Glutamatergic neuron (in vitro differentiated cells): ENCODE measurements at regions not wholly inside any gene's neighbourhood (a gene's known extent, or its start where the extent isn't known, plus 50 kb on each side); places are given as distances from the start of the nearest gene placed in this dataset.

ENCODE experiments used
- DNase-seq: peaks from one replicate; pipeline ENCODE4 v3.0.0; 2022
- H3K27ac Mint-ChIP-seq: one replicate; pipeline ENCODE4 v1.8.0; 2020; ENCODE audit warnings: mild to moderate bottlenecking, mixed read lengths, inconsistent platforms; ENCODE audit not compliant: unreplicated experiment
- H3K27me3 Mint-ChIP-seq: one replicate; pipeline ENCODE4 v1.8.0; 2020; ENCODE audit warnings: mild to moderate bottlenecking, moderate library complexity, mixed read lengths, inconsistent platforms; ENCODE audit not compliant: unreplicated experiment
- H3K36me3 Mint-ChIP-seq: one replicate; pipeline ENCODE4 v1.8.0; 2020; ENCODE audit warnings: mild to moderate bottlenecking, mixed read lengths, inconsistent platforms; ENCODE audit not compliant: unreplicated experiment
- H3K4me1 Mint-ChIP-seq: one replicate; pipeline ENCODE4 v1.8.0; 2020; ENCODE audit warnings: mild to moderate bottlenecking, low read depth, mixed read lengths, inconsistent platforms; ENCODE audit not compliant: unreplicated experiment
- H3K4me3 Mint-ChIP-seq: one replicate; pipeline ENCODE4 v1.8.0; 2020; ENCODE audit warnings: mild to moderate bottlenecking, mixed read lengths, inconsistent platforms; ENCODE audit not compliant: unreplicated experiment
- H3K9me3 Mint-ChIP-seq: one replicate; pipeline ENCODE4 v1.8.0; 2020; ENCODE audit warnings: mild to moderate bottlenecking, moderate library complexity, mixed read lengths, inconsistent platforms; ENCODE audit not compliant: unreplicated experiment
- TF ChIP-seq, protein P1 (sequence below): fragments of 200-600 bp; sonication (generic); IDR thresholded peaks from one replicate; pipeline ENCODE4 v1.5.0; 2021; ENCODE audit not compliant: partially characterized antibody, unreplicated experiment

DNA sequence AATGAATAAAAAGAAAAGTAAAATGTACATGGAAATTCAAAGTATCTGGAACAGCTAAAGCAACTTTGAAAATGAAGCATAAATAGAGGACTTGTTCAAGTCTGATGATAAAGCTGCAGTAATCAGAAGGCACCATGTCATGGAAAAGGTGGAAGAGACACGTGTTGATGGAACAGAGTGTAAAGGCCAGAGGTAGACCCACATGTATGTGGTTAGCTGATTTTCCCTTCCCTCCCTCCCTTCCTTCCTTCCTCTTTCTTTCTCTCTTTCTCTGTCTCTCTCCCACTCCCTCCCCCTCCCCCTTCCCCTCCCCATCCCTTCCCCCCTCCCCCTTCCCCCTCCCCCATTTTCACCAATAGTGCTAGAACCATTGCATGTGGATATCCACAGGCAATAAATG, 58.7 kb upstream of the FCN1 start:
- Mint-ChIP-seq H3K36me3 (no peaks in the 10 kb centered on the region), H3K9me3 (peaks cover 2% of the 10 kb centered on the region), H3K27ac (no peak overlapping the region), H3K27me3 (peaks cover 7% of the 10 kb centered on the region), H3K4me3 (no peak overlapping the region), H3K4me1 (peaks cover 2% of the 10 kb centered on the region)
- TF ChIP-seq, protein P1, sequence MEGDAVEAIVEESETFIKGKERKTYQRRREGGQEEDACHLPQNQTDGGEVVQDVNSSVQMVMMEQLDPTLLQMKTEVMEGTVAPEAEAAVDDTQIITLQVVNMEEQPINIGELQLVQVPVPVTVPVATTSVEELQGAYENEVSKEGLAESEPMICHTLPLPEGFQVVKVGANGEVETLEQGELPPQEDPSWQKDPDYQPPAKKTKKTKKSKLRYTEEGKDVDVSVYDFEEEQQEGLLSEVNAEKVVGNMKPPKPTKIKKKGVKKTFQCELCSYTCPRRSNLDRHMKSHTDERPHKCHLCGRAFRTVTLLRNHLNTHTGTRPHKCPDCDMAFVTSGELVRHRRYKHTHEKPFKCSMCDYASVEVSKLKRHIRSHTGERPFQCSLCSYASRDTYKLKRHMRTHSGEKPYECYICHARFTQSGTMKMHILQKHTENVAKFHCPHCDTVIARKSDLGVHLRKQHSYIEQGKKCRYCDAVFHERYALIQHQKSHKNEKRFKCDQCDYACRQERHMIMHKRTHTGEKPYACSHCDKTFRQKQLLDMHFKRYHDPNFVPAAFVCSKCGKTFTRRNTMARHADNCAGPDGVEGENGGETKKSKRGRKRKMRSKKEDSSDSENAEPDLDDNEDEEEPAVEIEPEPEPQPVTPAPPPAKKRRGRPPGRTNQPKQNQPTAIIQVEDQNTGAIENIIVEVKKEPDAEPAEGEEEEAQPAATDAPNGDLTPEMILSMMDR, result no peak
- no peak for DNase-seq

DNA sequence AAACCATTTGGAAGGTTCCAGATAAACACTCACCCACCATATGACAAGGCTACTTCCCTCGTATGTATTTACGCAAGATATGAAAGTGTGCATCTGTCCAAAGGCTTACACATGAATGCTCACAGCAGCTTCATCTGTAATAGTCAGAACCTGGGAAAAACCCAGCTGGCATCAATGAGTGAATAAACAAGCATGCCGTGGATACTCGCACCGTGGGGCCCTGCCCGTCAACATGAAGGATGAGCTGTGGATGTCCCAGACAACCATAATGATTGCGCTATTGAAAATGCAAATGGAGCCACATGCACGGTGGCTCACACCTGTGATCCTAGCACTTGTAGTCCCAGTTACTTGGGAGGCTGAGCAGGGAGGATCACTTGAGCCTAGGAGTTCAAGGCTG, 60.6 kb upstream of the FCN1 start:
- H3K36me3 Mint-ChIP-seq, result no peaks in the 10 kb centered on the region
- H3K4me3 Mint-ChIP-seq, result no peak overlapping the region
- no peak for DNase-seq
- H3K27me3 Mint-ChIP-seq, result peaks cover 9% of the 10 kb centered on the region
- H3K4me1 Mint-ChIP-seq, result peaks cover 2% of the 10 kb centered on the region
- H3K9me3 Mint-ChIP-seq, result peaks cover 2% of the 10 kb centered on the region
- TF ChIP-seq, protein P1, result no peak
- no peak overlapping the region for H3K27ac Mint-ChIP-seq

DNA sequence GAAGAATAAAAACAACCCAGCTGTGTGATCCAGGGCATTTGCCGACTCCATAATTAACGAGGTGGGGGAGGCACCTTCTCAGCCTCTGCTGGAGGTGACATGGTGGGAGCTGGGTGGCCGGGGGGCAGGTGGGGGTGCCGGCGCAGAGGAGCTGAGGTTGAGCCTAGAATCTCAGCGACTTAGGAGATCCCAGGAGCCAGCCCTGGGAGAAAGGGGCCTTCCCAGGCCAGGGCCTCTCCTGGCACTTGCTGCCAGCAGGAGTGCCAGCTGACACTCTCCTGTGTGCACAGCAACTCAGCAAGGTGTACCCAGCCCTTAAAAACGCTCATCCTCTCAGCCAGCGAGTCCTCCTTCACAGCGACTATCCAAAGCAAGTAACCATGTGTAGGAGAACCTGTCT, 62.8 kb upstream of the FCN1 start:
- Mint-ChIP-seq H3K27ac (no peak overlapping the region), H3K27me3 (peaks cover 9% of the 10 kb centered on the region), H3K36me3 (peaks cover 4% of the 10 kb centered on the region), H3K4me3 (no peak overlapping the region), H3K4me1 (peaks cover 11% of the 10 kb centered on the region), H3K9me3 (peaks cover 4% of the 10 kb centered on the region)
- TF ChIP-seq, protein P1, result no peak
- DNase-seq, result no peak

DNA sequence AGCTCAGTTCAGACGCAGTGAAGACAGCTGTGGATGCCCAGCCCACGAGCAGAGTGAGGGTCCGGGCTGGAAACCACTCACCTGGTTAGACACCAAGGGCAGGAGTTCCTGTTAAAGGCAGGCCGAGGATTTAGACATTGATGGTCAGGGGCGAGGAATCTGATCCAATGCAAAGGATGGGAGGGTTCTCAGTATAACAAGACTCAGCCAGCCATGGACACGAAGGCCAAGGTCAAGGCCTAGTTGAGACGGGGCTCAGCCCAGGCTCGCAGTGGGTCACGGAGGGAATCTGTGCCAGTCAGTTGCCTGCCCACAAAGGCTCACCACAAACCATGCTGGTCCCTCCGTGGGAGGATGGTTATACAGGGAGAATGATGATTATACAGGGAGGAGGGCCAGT, 63.3 kb upstream of the FCN1 start:
- peaks cover 7% of the 10 kb centered on the region for H3K9me3 Mint-ChIP-seq
- H3K27ac Mint-ChIP-seq, result no peak overlapping the region
- TF ChIP-seq, protein P1, result no peak
- H3K36me3 Mint-ChIP-seq, result peaks cover 4% of the 10 kb centered on the region
- peaks cover 11% of the 10 kb centered on the region for H3K4me1 Mint-ChIP-seq
- peaks cover 9% of the 10 kb centered on the region for H3K27me3 Mint-ChIP-seq
- H3K4me3 Mint-ChIP-seq, result no peak overlapping the region
- DNase-seq, result no peak

DNA sequence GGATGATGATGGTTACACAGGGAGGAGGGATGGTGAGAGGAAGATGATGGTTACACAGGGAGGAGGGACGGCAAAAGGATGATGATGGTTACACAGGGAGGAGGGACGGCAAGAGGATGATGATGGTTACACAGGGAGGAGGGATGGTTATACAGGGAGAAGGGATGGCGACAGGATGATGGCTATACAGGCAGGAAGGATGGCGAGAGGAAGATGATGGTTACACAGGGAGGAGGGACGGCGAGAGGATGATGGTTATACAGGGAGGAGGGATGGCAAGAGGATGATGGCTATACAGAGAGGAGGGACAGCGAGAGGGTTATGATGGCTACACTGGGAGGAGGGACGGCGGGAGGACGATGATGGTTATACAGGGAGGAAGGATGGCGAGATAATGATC, 64.1 kb upstream of the FCN1 start:
- peaks cover 8% of the 10 kb centered on the region for H3K36me3 Mint-ChIP-seq
- TF ChIP-seq, protein P1, result no peak
- peaks cover 11% of the 10 kb centered on the region for H3K4me1 Mint-ChIP-seq
- no peak overlapping the region for H3K4me3 Mint-ChIP-seq
- no peak overlapping the region for H3K27ac Mint-ChIP-seq
- DNase-seq, result no peak
- H3K9me3 Mint-ChIP-seq, result peaks cover 7% of the 10 kb centered on the region
- H3K27me3 Mint-ChIP-seq, result peaks cover 10% of the 10 kb centered on the region
